Esophagus (tissue), 2 donors: ENCODE measurements at regions not wholly inside any gene's neighbourhood (a gene's known extent, or its start where the extent isn't known, plus 50 kb on each side); places are given as distances from the start of the nearest gene placed in this dataset.
"Not testable (repeated sequence)": the region's sequence is repeated elsewhere in the genome, so short reads cannot be mapped to it uniquely, and the experiment has no call there.

Experiments
- H3K27ac ChIP-seq, 2 donors: one replicate each; pipeline ENCODE4 v1.5.1; 2013; ENCODE audit warnings: low read depth in 2 of 2, mild to moderate bottlenecking in 2 of 2, inconsistent platforms in 1 of 2, low read length in 1 of 2, moderate library complexity in 1 of 2
- H3K27me3 ChIP-seq, 2 donors: one replicate each; pipeline ENCODE4 v1.6.1; 2013; ENCODE audit warnings: low read length in 2 of 2, control low read depth in 1 of 2, mild to moderate bottlenecking in 1 of 2; ENCODE audit not compliant: insufficient read depth in 2 of 2, control insufficient read depth in 1 of 2
- H3K36me3 ChIP-seq, 2 donors: one replicate each; pipeline ENCODE4 v1.6.1; 2013; ENCODE audit warnings: low read length in 1 of 2; ENCODE audit not compliant: control insufficient read depth in 2 of 2, insufficient read depth in 2 of 2
- H3K4me1 ChIP-seq, 2 donors: one replicate each; pipeline ENCODE4 v1.6.1; 2013; ENCODE audit warnings: low read length in 1 of 2; ENCODE audit not compliant: control insufficient read depth in 2 of 2, insufficient read depth in 2 of 2
- H3K4me3 ChIP-seq, 2 donors: one replicate each; pipeline ENCODE4 v1.5.1; 2013; ENCODE audit warnings: low read length in 2 of 2, mild to moderate bottlenecking in 2 of 2, low read depth in 1 of 2, moderate library complexity in 1 of 2
- H3K9me3 ChIP-seq, 2 donors: one replicate each; pipeline ENCODE4 v1.6.1; 2013; ENCODE audit warnings: mild to moderate bottlenecking in 2 of 2, low read depth in 1 of 2, low read length in 1 of 2, moderate library complexity in 1 of 2; ENCODE audit not compliant: control insufficient read depth in 2 of 2, insufficient read depth in 1 of 2
- WGBS, 2 donors: extraction: QIAGEN DNeasy Blood & Tissue Kit; methylation state at CpG; one replicate each; pipeline ENCODE4 v1.1.7; 2013; 5-methylcytosine and 5-hydroxymethylcytosine counted together
- donor health status: healthy with polysubstance abuse.
- donor health status: Bipolar disorder and iron deficiency.

GRCh38 chr2:39893616-39894015, 114.6 kb upstream of the THUMPD2 start:
- H3K27ac ChIP-seq = no peak overlapping the region
- H3K36me3 ChIP-seq = no peaks in the 10 kb centered on the region
- no peaks in the 10 kb centered on the region for H3K4me1 ChIP-seq
- no peak overlapping the region for H3K4me3 ChIP-seq
- H3K9me3 ChIP-seq = no peaks in the 10 kb centered on the region
- 58% methylated on average over 4 of the region's 4 CpGs for WGBS, 2 donors
- H3K27me3 ChIP-seq = no peaks in the 10 kb centered on the region

- no peaks in the 10 kb centered on the region for H3K36me3 ChIP-seq
- no peak overlapping the region for H3K27ac ChIP-seq
- no peaks in the 10 kb centered on the region for H3K27me3 ChIP-seq
- H3K4me1 ChIP-seq = no peaks in the 10 kb centered on the region
- 33 to 35% methylated on average over 1 of the region's 1 CpG for WGBS, 2 donors
- H3K9me3 ChIP-seq = no peaks in the 10 kb centered on the region
- no peak overlapping the region for H3K4me3 ChIP-seq
Observed at GRCh38 chr2:39881948-39882347, 102.9 kb upstream of the THUMPD2 start.

DNA sequence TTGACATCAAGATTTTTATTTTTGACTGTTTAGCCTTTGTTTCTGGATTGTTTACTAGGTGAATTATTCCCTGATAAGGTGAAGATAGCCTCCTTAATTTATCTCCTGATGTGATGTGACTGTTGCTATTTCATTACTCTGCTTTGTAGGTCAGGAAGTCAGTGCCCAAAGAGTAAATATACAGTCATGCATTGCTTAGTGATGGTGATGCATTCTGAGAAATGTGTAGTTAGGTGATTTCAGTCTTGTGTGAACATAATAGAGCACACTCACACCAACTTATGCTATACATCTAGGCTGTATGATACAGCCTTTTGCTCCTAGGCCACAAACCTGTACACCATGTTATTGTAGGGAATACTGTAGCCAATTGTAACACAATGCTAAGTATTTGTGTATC, 102.4 kb upstream of the THUMPD2 start:
- no peaks in the 10 kb centered on the region for H3K4me1 ChIP-seq
- no peak overlapping the region for H3K27ac ChIP-seq
- H3K36me3 ChIP-seq = no peaks in the 10 kb centered on the region
- H3K9me3 ChIP-seq = no peaks in the 10 kb centered on the region
- H3K27me3 ChIP-seq = no peaks in the 10 kb centered on the region
- H3K4me3 ChIP-seq = no peak overlapping the region

DNA sequence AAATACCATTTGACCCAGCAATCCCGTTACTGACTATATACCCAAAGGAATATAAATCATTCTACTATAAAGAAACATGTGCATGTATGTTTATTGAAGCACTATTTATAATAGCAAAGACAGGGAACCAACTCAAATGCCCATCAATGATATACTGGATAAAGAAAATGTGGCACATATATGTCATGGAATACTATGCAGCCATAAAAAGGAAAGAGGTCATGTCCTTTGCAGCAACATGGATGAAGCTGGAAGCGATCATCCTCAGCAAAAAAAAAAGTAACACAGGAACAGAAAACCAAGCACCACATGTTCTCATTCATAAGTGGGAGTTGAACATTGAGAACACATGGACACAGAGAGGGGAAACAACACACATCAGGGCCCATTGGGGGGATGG, 99.9 kb upstream of the THUMPD2 start:
- not testable (repeated sequence) for H3K9me3 ChIP-seq, H3K4me1 ChIP-seq, H3K27ac ChIP-seq, H3K36me3 ChIP-seq, H3K27me3 ChIP-seq, H3K4me3 ChIP-seq
- WGBS, 2 donors = 88 to 90% methylated on average over 2 of the region's 2 CpGs

DNA sequence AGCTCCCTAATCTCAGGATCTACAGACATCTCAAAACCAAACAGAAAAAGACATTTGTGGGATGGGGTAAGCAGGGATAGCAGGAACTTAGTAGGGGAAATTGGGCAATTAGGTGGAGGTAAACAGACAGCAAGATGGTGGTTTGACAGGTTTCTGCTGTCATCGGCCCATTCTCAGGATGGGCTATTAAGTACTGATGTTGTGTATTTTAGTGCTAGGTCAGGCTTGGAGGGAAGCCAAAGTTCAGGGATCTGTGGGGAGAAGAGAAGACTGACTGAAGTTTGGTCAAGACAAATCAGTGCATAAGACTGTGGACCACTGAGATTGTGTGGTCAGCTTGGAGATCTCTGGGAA, 96.8 kb upstream of the THUMPD2 start:
- 41 to 42% methylated on average over 1 of the region's 1 CpG for WGBS, 2 donors
- no peak overlapping the region for H3K27ac ChIP-seq

GRCh38 chr2:39875182-39875913, 96.3 kb upstream of the THUMPD2 start:
- WGBS, 2 donors = 35 to 42% methylated on average over 5 of the region's 5 CpGs
- H3K4me1 ChIP-seq = peaks cover 0 to 6% of the 10 kb centered on the region in 2 donors
- peak overlapping the region in 1 of 2 donors; percentile 14 for H3K27ac ChIP-seq
- H3K4me3 ChIP-seq = no peak overlapping the region
- no peaks in the 10 kb centered on the region for H3K27me3 ChIP-seq
- H3K9me3 ChIP-seq = no peaks in the 10 kb centered on the region
- no peaks in the 10 kb centered on the region for H3K36me3 ChIP-seq

More for the DNA sequence above, 96.8 kb upstream of the THUMPD2 start:
- Histone ChIP-seq H3K4me3 (no peak overlapping the region), H3K27me3 (no peaks in the 10 kb centered on the region), H3K36me3 (no peaks in the 10 kb centered on the region), H3K4me1 (peaks cover 0 to 6% of the 10 kb centered on the region in 2 donors), H3K9me3 (no peaks in the 10 kb centered on the region)

DNA sequence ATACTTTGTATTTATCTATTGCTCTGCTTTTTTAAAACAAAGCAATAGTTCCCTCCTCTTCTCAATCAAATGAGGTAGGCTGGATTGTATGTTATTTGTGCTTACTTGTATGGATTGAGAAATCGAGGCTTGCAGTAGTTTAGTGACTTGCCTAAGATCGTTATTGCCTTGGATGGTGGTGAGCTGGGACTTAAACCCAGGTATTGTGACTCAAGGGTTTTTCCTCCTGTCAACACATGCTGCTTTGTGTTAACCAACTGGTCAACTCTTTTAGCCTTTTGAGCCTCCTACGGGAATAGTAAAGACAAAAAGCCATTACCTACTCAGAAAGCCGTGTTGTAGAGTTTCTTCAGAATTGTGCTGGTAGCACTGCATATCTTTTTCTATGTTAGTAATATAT, 95.2 kb upstream of the THUMPD2 start:
- H3K27me3 ChIP-seq = no peaks in the 10 kb centered on the region
- H3K4me1 ChIP-seq = peaks cover 0 to 6% of the 10 kb centered on the region in 2 donors
- no peaks in the 10 kb centered on the region for H3K36me3 ChIP-seq
- no peak overlapping the region for H3K27ac ChIP-seq
- no peaks in the 10 kb centered on the region for H3K9me3 ChIP-seq
- WGBS, 2 donors = 79 to 84% methylated on average over 4 of the region's 4 CpGs
- no peak overlapping the region for H3K4me3 ChIP-seq

GRCh38 chr2:39873586-39873985, 94.5 kb upstream of the THUMPD2 start:
- Histone ChIP-seq H3K27ac (no peak overlapping the region), H3K27me3 (no peaks in the 10 kb centered on the region), H3K36me3 (no peaks in the 10 kb centered on the region), H3K9me3 (no peaks in the 10 kb centered on the region), H3K4me1 (peaks cover 0 to 6% of the 10 kb centered on the region in 2 donors), H3K4me3 (no peak overlapping the region)
- 92 to 97% methylated on average over 3 of the region's 3 CpGs for WGBS, 2 donors

DNA sequence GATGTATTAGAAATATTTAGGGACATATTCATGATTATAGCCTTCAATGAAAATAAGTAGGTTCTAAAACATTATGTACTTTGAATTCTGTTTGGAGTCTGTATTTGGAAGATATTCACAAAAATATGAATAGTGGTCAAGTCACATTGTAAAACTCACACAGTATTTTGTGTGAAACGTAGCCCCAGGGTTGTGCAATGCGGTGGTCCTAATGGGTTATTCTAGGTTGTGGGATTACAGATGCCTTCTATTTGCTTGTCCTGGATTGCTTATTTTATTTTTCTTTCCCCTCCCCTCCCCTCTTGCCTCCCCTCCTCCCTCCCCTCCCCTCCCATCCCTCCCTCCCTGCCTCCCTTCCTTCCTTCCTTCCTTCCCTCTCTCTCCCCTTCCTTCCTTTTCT, 93.7 kb upstream of the THUMPD2 start:
- no peak overlapping the region for H3K4me3 ChIP-seq
- 98 to 100% methylated on average over 2 of the region's 2 CpGs for WGBS, 2 donors

DNA sequence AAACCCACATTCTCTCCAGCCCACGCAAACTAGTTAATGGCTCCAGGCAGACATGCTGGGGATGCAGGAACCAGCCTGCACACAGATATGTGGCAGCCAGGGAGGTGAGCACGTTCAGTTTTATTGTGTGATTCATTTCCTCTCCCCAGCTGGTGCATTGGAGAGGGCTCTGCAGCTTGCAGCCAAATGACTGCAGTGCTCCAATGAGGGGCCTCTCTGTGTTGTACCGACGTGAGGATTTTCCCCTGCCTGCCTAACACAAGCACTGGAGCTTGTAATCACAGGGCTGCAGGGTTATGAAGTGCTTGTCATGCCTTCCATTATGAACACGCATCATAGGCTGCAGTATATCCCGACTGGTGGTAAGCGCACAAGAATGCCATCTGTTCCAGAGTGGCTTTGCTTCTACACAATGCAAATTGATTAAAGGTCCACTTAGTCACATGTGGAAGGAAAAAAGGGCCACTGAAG, 92.3 kb upstream of the THUMPD2 start:
- H3K9me3 ChIP-seq = no peaks in the 10 kb centered on the region
- H3K4me3 ChIP-seq = no peak overlapping the region
- no peaks in the 10 kb centered on the region for H3K27me3 ChIP-seq
- no peaks in the 10 kb centered on the region for H3K36me3 ChIP-seq
- H3K27ac ChIP-seq = no peak overlapping the region
- WGBS, 2 donors = 34 to 52% methylated on average over 7 of the region's 7 CpGs
- peaks cover 0 to 6% of the 10 kb centered on the region in 2 donors for H3K4me1 ChIP-seq

More for the DNA sequence above, 93.7 kb upstream of the THUMPD2 start:
- H3K36me3 ChIP-seq = no peaks in the 10 kb centered on the region
- no peak overlapping the region for H3K27ac ChIP-seq
- H3K9me3 ChIP-seq = no peaks in the 10 kb centered on the region
- H3K27me3 ChIP-seq = no peaks in the 10 kb centered on the region
- H3K4me1 ChIP-seq = peaks cover 0 to 6% of the 10 kb centered on the region in 2 donors
